Left ventricle myocardium inferior (tissue), 1 donor: ENCODE measurements at regions not wholly inside any gene's neighbourhood (a gene's known extent, or its start where the extent isn't known, plus 50 kb on each side); places are given as distances from the start of the nearest gene placed in this dataset.
"Not testable (repeated sequence)": the region's sequence is repeated elsewhere in the genome, so short reads cannot be mapped to it uniquely, and the experiment has no call there.

Source experiments
- DNase-seq: peaks from one replicate; pipeline ENCODE4 v3.0.0-alpha.2; 2020
- H3K27ac ChIP-seq: fragments of 200-600 bp; replicated peaks from 2 replicates; pipeline ENCODE4 v1.8.0; 2021
- H3K27me3 ChIP-seq: fragments of 200-600 bp; 2 replicates; pipeline ENCODE4 v1.8.0; 2021; ENCODE audit warnings: low read depth
- H3K36me3 ChIP-seq: fragments of 200-600 bp; 2 replicates; pipeline ENCODE4 v1.8.0; 2021
- H3K4me1 ChIP-seq: fragments of 200-600 bp; 2 replicates; pipeline ENCODE4 v1.8.0; 2021
- H3K4me3 ChIP-seq: fragments of 200-600 bp; 2 replicates; pipeline ENCODE4 v1.8.0; 2021; ENCODE audit warnings: mild to moderate bottlenecking, moderate library complexity
- H3K9me3 ChIP-seq: fragments of 200-600 bp; replicated peaks from 2 replicates; pipeline ENCODE4 v1.8.0; 2021
- intact Hi-C: fragments of 100-400 bp; cut with micrococcal nuclease; formaldehyde crosslinking; loops from one replicate; pipeline ENCODE4 v1.11.0; 2022
- donor health status: DM: no; HTN: yes; CAD: no; lungs with severe emphysema.

DNA sequence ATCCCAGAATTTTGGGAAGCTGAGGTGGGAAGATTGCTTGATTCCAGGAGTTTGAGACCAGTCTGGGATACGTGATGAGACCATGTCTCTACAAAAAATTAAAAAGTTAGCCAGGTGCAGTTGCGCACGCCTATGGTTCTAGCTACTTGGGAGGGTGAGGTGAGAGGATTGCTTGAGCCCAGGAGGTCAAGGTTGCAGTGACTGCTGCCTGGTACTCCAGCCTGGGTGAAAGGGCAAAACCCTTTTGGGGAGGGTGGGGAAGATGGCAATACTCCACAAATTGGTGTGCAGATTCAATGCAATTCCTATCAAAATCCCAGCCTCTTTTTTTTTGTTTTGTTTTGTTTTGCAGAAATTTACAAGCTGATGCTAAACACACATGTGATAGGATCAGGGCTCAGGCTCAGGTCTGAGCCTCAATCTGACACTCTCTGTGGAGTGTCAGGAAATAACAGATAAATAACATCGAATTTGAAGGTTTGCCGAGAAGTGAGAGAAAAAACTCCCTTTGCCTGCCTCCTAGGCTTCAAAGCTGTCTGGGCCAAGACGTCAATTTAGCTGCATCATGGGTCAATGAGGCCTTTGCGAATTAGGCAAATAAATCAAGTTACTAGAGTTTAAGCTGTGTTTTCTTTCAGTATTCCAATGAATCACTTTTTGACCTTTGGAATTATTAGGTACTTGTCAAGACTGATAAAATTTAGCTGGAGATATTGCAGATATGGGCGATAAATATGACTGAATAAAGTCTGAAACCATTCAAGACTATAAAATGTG, 142.5 kb upstream of the PTPN20 start:
- H3K9me3 ChIP-seq, intact Hi-C loops, H3K36me3 ChIP-seq, H3K4me1 ChIP-seq, H3K27me3 ChIP-seq, H3K27ac ChIP-seq, H3K4me3 ChIP-seq, DNase-seq: not testable (repeated sequence)

GRCh38 chr10:46773178-46773896, 137.9 kb upstream of the PTPN20 start:
- intact Hi-C loops, H3K27ac ChIP-seq, H3K4me1 ChIP-seq, H3K36me3 ChIP-seq, H3K27me3 ChIP-seq, H3K9me3 ChIP-seq, H3K4me3 ChIP-seq, DNase-seq: not testable (repeated sequence)

- intact Hi-C loops, H3K27me3 ChIP-seq, DNase-seq, H3K9me3 ChIP-seq, H3K27ac ChIP-seq, H3K4me3 ChIP-seq, H3K4me1 ChIP-seq, H3K36me3 ChIP-seq: not testable (repeated sequence)
These were observed 137.4 kb upstream of the PTPN20 start for GRCh38 chr10:46773897-46774236.

GRCh38 chr10:46774366-46774765, 136.9 kb upstream of the PTPN20 start:
- H3K27ac ChIP-seq = not testable (repeated sequence)

DNA sequence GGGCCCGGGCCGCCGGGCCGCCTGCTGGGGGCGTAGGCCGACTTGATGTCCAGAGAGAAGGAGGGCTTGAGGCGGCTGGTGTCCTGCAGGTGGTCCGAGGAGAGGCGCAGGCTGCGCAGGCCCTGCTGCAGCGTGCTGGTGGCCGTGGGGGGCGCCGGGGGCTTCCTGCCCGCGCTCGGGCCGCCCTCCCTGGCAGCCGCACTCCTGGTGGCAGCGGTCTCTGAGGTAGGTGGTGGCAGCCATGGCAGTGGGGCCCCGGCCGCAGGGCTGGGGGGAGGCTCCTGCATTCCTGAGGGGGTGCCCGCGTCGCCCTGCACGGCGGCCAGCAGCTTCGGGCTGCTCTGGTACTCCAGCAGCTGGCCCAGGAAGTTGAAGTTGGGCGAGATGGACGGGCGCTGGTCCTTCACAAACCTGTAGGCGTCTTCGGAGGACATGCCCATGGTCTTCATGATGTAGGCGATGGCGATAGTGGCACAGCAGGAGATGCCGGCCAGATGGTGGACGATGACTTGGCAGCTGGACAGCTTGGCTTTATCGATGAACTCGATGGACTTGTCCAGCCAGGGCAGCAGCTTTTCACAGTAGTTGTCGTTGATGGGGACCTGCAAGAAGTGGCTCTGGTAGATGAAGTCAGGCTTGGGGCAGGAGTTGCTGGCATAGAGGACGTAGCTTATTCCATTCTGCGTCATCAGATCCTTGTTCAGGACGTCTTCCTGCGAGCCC, 136.1 kb upstream of the PTPN20 start:
- H3K27ac ChIP-seq, DNase-seq, intact Hi-C loops, H3K4me1 ChIP-seq, H3K9me3 ChIP-seq, H3K36me3 ChIP-seq, H3K4me3 ChIP-seq, H3K27me3 ChIP-seq: not testable (repeated sequence)

More at GRCh38 chr10:46774366-46774765, 136.9 kb upstream of the PTPN20 start:
- H3K27me3 ChIP-seq, DNase-seq, H3K9me3 ChIP-seq, H3K36me3 ChIP-seq, H3K4me3 ChIP-seq, H3K4me1 ChIP-seq, intact Hi-C loops: not testable (repeated sequence)

GRCh38 chr10:46775668-46776059, 135.6 kb upstream of the PTPN20 start:
- intact Hi-C loops, H3K36me3 ChIP-seq: not testable (repeated sequence)

DNA sequence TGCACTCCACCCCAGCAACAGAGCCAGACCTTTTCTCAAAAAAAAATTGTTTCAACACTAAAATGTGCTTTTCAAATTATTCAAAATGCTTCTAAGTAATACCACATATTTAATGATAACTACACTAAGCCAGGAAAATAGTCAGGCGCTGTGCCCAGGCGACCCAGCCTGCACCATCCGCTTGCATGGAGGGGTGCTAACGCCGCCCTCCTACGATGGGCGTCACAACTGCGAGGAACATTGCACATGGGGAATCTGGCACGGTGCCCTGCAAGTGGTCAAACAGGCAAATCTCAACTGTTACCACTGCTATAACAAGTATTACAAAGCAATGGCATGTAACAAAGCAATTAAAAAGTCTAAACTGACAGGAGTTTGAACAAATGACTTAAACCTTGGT, 131.7 kb upstream of the PTPN20 start:
- H3K36me3 ChIP-seq, H3K9me3 ChIP-seq, H3K4me3 ChIP-seq, DNase-seq, H3K27ac ChIP-seq, intact Hi-C loops, H3K4me1 ChIP-seq, H3K27me3 ChIP-seq: not testable (repeated sequence)

More at GRCh38 chr10:46775668-46776059, 135.6 kb upstream of the PTPN20 start:
- not testable (repeated sequence) for H3K4me3 ChIP-seq, DNase-seq, H3K9me3 ChIP-seq, H3K27me3 ChIP-seq, H3K4me1 ChIP-seq, H3K27ac ChIP-seq

DNA sequence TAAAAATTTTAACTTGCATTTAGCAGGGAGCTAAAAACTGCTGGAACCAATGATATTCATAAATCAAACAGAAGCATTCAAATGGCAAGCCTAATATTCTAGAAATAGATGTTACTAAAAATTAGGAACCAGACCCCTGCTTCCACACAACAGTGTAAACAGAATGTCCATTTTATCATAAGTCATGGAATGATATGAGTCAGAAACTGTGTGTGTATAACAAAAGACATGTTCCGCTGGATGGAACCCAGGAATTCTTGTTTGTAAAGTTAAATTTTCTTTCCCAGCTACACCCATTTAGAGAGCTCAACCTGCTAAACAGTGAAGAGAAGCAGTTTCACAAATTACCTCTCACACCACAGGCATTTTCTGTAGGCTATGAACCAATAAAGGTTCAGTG, 131.1 kb upstream of the PTPN20 start:
- DNase-seq, H3K9me3 ChIP-seq, H3K4me3 ChIP-seq, H3K36me3 ChIP-seq, intact Hi-C loops, H3K27ac ChIP-seq, H3K4me1 ChIP-seq, H3K27me3 ChIP-seq: not testable (repeated sequence)

DNA sequence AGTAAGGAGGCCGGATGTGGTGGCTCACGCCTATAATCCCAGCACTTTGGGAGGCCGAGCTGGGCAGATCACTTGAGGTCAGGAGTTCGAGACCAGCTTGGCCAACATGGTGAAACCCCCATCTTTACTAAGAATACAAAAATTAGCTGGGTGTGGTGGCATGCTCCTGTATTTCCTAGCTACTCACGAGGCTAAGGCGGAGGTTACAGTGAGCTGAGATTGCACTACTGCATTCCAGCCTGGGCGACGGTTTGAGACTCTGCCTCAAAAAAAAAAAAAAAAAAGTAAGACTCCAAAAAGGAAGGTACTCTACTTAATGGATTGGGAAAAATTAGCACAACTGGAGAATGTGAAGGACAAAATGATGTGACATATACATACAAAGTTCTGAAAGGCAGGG, 130.2 kb upstream of the PTPN20 start:
- H3K27me3 ChIP-seq, H3K27ac ChIP-seq, intact Hi-C loops, H3K4me3 ChIP-seq, DNase-seq, H3K36me3 ChIP-seq, H3K9me3 ChIP-seq, H3K4me1 ChIP-seq: not testable (repeated sequence)

DNA sequence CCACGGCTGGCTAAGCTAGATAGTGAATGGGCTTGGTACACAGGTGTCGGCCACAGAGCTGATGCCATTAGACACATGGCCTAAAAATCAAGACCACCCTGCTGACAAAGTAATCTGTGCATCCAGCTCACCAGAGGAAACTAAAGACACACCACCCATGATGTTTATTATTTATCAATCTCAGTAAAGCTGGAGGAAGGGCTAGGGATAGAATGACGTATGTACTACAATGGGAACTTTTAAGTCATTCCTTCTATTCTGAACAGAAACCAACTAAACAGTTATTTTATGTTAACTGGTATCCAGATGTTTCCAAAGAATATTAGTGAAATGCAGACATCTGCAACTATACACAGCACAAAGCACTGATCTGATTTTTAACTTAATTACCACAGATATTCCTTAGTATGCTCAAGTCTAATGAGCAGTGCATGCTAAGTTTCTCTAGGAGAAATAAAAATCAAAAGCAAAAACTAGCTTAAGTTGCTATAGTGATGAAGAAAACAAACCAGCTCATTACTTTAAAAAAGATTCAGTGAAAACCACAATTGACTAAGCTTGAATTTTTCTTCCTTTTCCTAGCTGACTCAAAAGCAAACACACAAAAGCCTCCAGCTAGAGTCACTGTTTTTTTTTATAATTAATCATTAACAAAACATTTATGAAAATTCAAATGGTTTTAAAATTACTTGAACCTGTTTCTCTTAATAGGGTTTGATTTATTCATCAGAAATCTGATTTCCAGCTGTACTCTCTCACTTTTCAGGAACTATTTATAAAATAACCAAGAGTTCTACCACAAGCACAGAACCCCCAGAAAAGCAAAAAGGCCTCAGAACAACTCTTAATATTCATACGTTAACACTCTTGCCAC, 129.0 kb upstream of the PTPN20 start:
- DNase-seq, H3K4me1 ChIP-seq, H3K36me3 ChIP-seq, H3K27me3 ChIP-seq, intact Hi-C loops, H3K9me3 ChIP-seq, H3K4me3 ChIP-seq, H3K27ac ChIP-seq: not testable (repeated sequence)

DNA sequence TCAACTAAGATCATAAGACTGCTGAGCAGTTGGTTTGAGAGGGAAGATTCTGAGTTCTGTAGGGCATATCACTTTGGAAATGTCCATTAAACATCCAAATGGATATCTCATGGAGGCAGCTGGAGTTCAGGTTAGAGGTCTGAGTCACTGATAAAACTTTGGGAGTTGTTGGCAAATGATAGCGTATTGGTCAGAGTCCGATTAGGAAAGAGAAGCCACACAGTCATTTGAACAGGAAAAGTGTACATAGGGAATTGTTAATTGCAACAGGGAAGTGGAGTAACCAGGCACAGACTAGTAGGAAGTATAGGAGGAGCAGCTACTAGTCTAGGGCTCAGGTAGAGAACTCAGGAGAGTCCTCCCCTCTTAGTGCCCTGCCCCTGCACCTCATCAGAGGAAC, 126.6 kb upstream of the PTPN20 start:
- H3K36me3 ChIP-seq, DNase-seq, H3K27ac ChIP-seq, intact Hi-C loops, H3K4me3 ChIP-seq, H3K27me3 ChIP-seq, H3K9me3 ChIP-seq: not testable (repeated sequence)
- peaks cover 13% of the 10 kb centered on the region for H3K4me1 ChIP-seq

DNA sequence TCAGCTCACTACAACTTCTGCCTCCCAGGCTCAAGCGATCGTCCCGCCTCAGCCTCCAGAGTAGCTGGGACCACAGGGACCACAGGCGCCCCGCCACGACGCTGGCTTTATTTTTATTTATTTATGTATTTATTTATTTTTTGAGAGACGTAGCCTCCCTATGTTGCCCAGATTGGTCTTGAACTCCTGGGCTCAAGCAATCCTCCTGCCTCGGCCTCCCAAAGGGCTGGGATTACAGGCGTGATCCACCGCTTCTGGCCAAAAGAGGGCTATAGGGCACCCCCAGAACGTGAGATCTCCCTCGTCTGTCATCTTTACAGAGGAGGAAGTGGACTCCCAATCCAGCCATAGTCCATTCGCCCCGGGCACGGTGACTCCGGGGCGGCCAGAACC, 125.1 kb upstream of the PTPN20 start:
- H3K4me3 ChIP-seq = peak overlapping the region; percentile 76
- H3K9me3 ChIP-seq, H3K27me3 ChIP-seq, intact Hi-C loops, H3K36me3 ChIP-seq, DNase-seq: not testable (repeated sequence)
- peak overlapping the region; percentile 83 for H3K27ac ChIP-seq
- H3K4me1 ChIP-seq = peaks cover 13% of the 10 kb centered on the region
